ENCODE measurements at regions not wholly inside any gene's neighbourhood (a gene's known extent, or its start where the extent isn't known, plus 50 kb on each side); places are given as distances from the start of the nearest gene placed in this dataset.
A peak's percentile ranks its signal among the peaks of the same experiment; 100 is the strongest.

GRCh38 chr16:47806309-47806847, 345.2 kb downstream of the PHKB start:
- 86 to 91% methylated on average over 10 of the region's 10 CpGs for WGBS, 2 donors
- Histone ChIP-seq H3K27ac (no peak overlapping the region), H3K4me3 (no peak overlapping the region), H3K9me3 (no peaks in the 10 kb centered on the region), H3K4me1 (no peaks in the 10 kb centered on the region), H3K27me3 (no peaks in the 10 kb centered on the region), H3K36me3 (no peaks in the 10 kb centered on the region)
- ATAC-seq (ENCODE audit: low FRiP score in 2 of 2), result no peak
- TF ChIP-seq POLR2A (IDR thresholded peaks at IDR 0.05) (no peak), EP300 (IDR thresholded peaks at IDR 0.05) (no peak), POLR2AphosphoS5 (IDR thresholded peaks at IDR 0.05) (no peak), CTCF (IDR thresholded peaks at IDR 0.05) (no peak)
- DNase-seq, result no peak

GRCh38 chr16:47787696-47788095, 326.6 kb downstream of the PHKB start:
- WGBS, 2 donors, result 10 to 22% methylated on average over 3 of the region's 3 CpGs

GRCh38 chr16:47781673-47782072, 320.5 kb downstream of the PHKB start:
- 79 to 81% methylated on average over 5 of the region's 5 CpGs for WGBS, 2 donors
- H3K9me3 ChIP-seq, result no peaks in the 10 kb centered on the region
- TF ChIP-seq POLR2A (IDR thresholded peaks at IDR 0.05) (no peak), POLR2AphosphoS5 (IDR thresholded peaks at IDR 0.05) (no peak), CTCF (IDR thresholded peaks at IDR 0.05) (no peak), EP300 (IDR thresholded peaks at IDR 0.05) (no peak)
- H3K36me3 ChIP-seq, result no peaks in the 10 kb centered on the region
- ATAC-seq (ENCODE audit: low FRiP score in 2 of 2), result no peak
- no peak overlapping the region for H3K27ac ChIP-seq
- H3K27me3 ChIP-seq, result no peaks in the 10 kb centered on the region
- H3K4me1 ChIP-seq, result no peaks in the 10 kb centered on the region
- no peak for DNase-seq
- no peak overlapping the region for H3K4me3 ChIP-seq

More at GRCh38 chr16:47787696-47788095, 326.6 kb downstream of the PHKB start:
- TF ChIP-seq POLR2AphosphoS5 (IDR thresholded peaks at IDR 0.05) (no peak), EP300 (IDR thresholded peaks at IDR 0.05) (no peak), POLR2A (IDR thresholded peaks at IDR 0.05) (no peak), CTCF (IDR thresholded peaks at IDR 0.05) (no peak)
- H3K27ac ChIP-seq, result no peak overlapping the region
- H3K4me1 ChIP-seq, result no peaks in the 10 kb centered on the region
- DNase-seq, result no peak
- no peak overlapping the region for H3K4me3 ChIP-seq
- ATAC-seq (ENCODE audit: low FRiP score in 2 of 2), result no peak
- H3K9me3 ChIP-seq, result peaks cover 3 to 13% (median 12%) of the 10 kb centered on the region in 4 donors
- H3K27me3 ChIP-seq, result no peaks in the 10 kb centered on the region
- no peaks in the 10 kb centered on the region for H3K36me3 ChIP-seq

- TF ChIP-seq POLR2A (IDR thresholded peaks at IDR 0.05), result no peak
- TF ChIP-seq CTCF (IDR thresholded peaks at IDR 0.05), result no peak
- TF ChIP-seq EP300 (IDR thresholded peaks at IDR 0.05), result no peak
- TF ChIP-seq POLR2AphosphoS5 (IDR thresholded peaks at IDR 0.05), result no peak
- ATAC-seq (ENCODE audit: low FRiP score in 2 of 2), result no peak
- Histone ChIP-seq H3K9me3 (no peaks in the 10 kb centered on the region), H3K4me3 (no peak overlapping the region), H3K27ac (peak overlapping the region in 2 of 4 donors; percentile 7 to 13), H3K36me3 (no peaks in the 10 kb centered on the region), H3K4me1 (no peaks in the 10 kb centered on the region), H3K27me3 (no peaks in the 10 kb centered on the region)
- WGBS, 2 donors, result 80 to 85% methylated on average over 8 of the region's 8 CpGs
- no peak for DNase-seq
Measured at GRCh38 chr16:47780213-47780875, 319.2 kb downstream of the PHKB start.
